Neuron (in vitro differentiated cells): ENCODE measurements at regions not wholly inside any gene's neighbourhood (a gene's known extent, or its start where the extent isn't known, plus 50 kb on each side); places are given as distances from the start of the nearest gene placed in this dataset.

Experiments used
- H2AFZ ChIP-seq: one replicate; pipeline ENCODE4 v1.6.1; 2013; ENCODE audit warnings: low read depth, mild to moderate bottlenecking, inconsistent platforms, low read length, moderate library complexity
- H3K27me3 ChIP-seq: one replicate; pipeline ENCODE4 v1.6.1; 2013; ENCODE audit warnings: low read length; ENCODE audit not compliant: insufficient read depth
- H3K36me3 ChIP-seq: one replicate; pipeline ENCODE4 v1.6.1; 2013; ENCODE audit warnings: low read length; ENCODE audit not compliant: insufficient read depth
- H3K4me1 ChIP-seq: one replicate; pipeline ENCODE4 v1.6.1; 2013; ENCODE audit warnings: low read length; ENCODE audit not compliant: insufficient read depth
- H3K4me3 ChIP-seq: 2 replicates; pipeline ENCODE4 v1.5.1; 2013; ENCODE audit warnings: mild to moderate bottlenecking, low read length, moderate library complexity
- H3K9me3 ChIP-seq: one replicate; pipeline ENCODE4 v1.6.1; 2013; ENCODE audit warnings: low read length

DNA sequence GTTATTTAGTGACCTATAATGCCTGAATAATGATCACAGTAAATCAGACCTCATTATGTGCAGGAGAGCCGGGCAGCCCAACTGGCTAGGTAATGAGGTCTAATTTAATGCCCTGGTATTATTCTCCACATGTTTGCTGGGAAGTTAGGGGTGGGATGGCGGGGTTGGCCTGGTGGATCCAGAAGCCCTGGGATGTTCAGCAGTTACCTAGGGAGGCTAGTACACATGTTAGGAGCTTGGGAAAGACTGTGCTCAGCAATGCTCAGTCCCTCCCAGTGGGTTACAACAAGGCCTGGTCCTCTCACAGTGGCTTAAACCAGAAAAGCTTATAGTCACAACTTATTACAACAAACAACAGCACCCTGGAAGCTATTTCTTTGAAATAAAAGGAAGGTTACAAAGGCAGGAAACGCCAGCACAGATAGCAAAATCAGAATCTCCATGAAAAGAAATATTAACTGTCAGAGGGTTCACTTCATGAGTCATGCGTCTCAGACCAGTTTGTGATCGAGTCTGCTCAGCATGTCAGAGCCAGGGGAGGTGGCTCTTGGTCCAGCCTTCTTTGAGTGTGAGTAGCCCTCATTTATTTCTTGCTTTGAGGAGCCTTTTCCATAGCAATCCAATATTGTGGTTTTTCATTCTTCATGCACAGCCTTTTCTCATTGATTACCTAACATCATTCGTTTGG lies 418.6 kb upstream of the NPVF start:
- H3K27me3 ChIP-seq: no peaks in the 10 kb centered on the region
- no peak overlapping the region for H3K4me3 ChIP-seq
- H3K9me3 ChIP-seq: no peaks in the 10 kb centered on the region
- H3K4me1 ChIP-seq: no peaks in the 10 kb centered on the region
- H3K36me3 ChIP-seq: no peaks in the 10 kb centered on the region
- H2AFZ ChIP-seq: no peak overlapping the region

DNA sequence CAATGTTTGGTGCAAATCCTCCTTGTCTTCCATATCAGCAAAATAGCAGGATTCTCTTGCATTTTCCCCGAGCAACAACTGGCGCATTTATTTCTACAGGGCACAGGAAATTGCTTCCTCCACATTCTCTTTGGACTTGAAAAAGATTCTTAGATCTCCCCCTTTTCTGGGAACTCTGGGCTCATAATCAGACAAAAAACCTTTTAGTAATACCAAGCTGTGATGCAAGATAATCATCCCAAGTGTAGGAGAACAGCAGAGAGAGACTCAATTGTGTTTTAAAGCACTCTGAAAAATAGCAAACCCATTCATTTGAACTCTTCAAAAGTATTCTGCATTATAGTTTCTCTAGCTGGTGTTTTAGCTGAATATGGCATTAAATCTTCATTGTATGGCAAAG lies 419.6 kb upstream of the NPVF start:
- Histone ChIP-seq H3K27me3 (no peaks in the 10 kb centered on the region), H3K36me3 (no peaks in the 10 kb centered on the region), H2AFZ (no peak overlapping the region), H3K4me1 (no peaks in the 10 kb centered on the region), H3K4me3 (no peak overlapping the region), H3K9me3 (no peaks in the 10 kb centered on the region)

DNA sequence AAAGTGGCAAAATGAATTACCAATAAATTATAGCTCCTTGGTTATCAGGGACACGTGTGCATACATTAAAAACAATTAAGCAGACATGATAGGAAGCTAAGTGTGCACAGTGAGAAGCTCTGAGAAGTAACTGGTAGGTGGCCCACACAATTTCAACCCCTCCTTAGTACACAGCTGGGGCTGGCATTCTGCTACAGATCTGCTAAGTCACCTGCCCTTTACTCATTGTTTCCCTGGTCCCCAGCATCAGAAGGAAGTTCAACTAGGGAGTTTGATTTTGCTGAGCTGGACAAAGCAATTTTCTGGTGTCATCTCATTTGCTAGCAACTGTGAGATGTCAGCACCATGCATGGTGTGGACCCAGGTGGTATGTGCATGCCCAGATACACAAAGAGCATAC lies 424.1 kb upstream of the NPVF start:
- Histone ChIP-seq H3K4me1 (peaks cover 7% of the 10 kb centered on the region), H3K4me3 (no peak overlapping the region), H3K36me3 (no peaks in the 10 kb centered on the region), H3K27me3 (no peaks in the 10 kb centered on the region), H2AFZ (no peak overlapping the region), H3K9me3 (no peaks in the 10 kb centered on the region)

DNA sequence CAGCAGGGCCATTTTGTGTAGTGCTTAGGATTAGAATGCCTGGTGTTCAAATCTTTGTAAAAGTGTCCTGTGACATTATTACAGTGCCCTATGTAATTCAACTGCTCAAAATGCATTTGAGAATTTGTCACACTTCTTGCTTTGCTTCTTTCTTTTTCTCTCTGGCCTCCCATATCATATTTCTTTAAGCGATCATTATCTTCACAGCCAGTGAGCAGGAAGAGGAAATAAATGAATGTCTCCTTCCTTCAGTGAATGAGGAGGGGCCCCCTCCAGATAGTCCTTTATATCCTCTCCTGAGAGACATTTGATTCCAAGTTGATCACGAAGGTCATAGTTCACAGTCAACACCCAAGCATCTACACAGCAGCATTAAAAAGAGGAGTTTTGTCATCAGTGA lies 425.1 kb upstream of the NPVF start:
- Histone ChIP-seq H3K4me1 (peaks cover 7% of the 10 kb centered on the region), H2AFZ (no peak overlapping the region), H3K36me3 (no peaks in the 10 kb centered on the region), H3K27me3 (no peaks in the 10 kb centered on the region), H3K9me3 (no peaks in the 10 kb centered on the region), H3K4me3 (no peak overlapping the region)

DNA sequence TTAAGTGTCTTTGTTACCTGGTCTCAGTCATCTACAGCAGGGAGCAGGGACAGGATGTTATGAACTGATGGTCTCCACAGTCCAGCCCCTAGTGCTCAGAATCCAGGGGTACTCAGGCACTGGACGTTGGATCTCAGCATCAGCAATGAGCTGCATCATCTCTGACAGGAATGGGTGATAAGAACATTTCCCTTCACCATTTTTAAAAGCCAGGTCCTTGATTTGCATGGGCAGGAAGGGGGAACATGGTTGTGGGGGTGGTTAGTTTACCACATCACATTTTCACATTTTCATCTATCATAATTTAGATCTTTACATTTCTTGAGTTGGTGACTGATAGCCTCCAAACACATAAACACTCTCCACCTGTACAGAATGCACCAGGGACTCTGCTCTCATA lies 427.8 kb upstream of the NPVF start:
- Histone ChIP-seq H3K36me3 (no peaks in the 10 kb centered on the region), H2AFZ (no peak overlapping the region), H3K4me1 (peaks cover 7% of the 10 kb centered on the region), H3K27me3 (no peaks in the 10 kb centered on the region), H3K9me3 (no peaks in the 10 kb centered on the region), H3K4me3 (no peak overlapping the region)

DNA sequence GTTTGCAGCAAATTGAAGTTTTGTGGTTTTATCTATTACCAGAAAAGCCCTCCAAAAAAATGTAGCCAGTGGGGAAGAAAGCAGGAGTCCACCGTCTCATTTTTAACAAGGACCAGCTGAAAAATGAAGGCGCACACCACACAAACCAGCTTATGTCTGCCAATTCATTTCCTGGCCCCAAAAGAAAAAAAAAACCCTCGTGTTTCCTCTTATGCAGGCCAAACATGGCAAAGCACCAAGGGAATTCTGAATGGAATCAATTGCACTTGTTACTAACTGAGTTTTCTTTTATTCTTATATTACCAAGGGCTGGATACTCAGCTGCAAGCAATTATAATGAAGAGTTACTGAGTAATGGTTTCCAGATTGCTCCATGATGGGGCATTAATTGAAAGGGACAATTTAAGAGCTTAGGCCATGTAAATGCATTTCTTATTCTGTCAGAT lies 428.3 kb upstream of the NPVF start:
- Histone ChIP-seq H3K36me3 (no peaks in the 10 kb centered on the region), H2AFZ (no peak overlapping the region), H3K4me1 (peaks cover 7% of the 10 kb centered on the region), H3K4me3 (no peak overlapping the region), H3K9me3 (no peaks in the 10 kb centered on the region), H3K27me3 (no peaks in the 10 kb centered on the region)

DNA sequence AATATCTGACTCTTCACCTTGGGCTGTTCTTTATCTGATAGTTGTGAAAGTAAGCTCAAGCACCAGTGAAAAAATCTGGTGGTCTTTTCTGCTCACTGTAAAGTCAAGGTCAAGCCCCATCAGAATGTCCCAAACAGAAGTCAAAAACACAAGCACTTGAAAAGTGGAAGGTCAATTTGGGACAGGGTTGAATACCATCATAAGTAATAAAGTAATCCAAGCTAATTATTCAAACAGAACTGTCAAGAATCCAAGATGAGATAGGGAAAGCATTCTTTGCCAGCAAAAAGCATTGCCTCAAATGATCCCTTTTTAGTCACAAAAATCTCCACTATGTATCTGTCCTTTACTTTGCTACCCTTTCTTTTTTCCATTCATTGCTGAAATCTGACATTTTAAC lies 430.1 kb upstream of the NPVF start:
- Histone ChIP-seq H2AFZ (no peak overlapping the region), H3K4me3 (no peak overlapping the region), H3K4me1 (peaks cover 7% of the 10 kb centered on the region), H3K27me3 (no peaks in the 10 kb centered on the region), H3K36me3 (no peaks in the 10 kb centered on the region), H3K9me3 (no peaks in the 10 kb centered on the region)

DNA sequence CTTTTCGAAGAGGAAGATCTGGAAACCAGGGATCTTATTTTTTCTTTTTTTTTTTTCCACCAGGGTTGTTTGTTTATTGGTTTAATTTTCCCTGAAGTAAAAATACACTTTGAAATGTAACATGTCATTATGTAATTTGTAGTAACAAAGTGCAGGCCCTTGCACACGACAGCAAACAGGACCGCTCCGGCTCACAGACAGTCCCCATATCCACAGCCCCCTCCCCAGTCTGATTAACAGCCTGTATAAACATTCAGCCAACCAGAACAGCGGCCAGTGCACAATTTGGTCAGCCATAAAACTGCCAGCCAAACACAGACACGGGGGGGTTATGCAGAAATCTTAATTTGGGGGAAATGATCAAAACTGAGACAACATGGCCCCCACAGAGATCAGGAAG lies 431.6 kb upstream of the NPVF start:
- H3K4me3 ChIP-seq: no peak overlapping the region
- no peaks in the 10 kb centered on the region for H3K36me3 ChIP-seq
- H3K27me3 ChIP-seq: no peaks in the 10 kb centered on the region
- no peaks in the 10 kb centered on the region for H3K9me3 ChIP-seq
- peaks cover 2% of the 10 kb centered on the region for H3K4me1 ChIP-seq
- peak overlapping the region; percentile 58 for H2AFZ ChIP-seq

DNA sequence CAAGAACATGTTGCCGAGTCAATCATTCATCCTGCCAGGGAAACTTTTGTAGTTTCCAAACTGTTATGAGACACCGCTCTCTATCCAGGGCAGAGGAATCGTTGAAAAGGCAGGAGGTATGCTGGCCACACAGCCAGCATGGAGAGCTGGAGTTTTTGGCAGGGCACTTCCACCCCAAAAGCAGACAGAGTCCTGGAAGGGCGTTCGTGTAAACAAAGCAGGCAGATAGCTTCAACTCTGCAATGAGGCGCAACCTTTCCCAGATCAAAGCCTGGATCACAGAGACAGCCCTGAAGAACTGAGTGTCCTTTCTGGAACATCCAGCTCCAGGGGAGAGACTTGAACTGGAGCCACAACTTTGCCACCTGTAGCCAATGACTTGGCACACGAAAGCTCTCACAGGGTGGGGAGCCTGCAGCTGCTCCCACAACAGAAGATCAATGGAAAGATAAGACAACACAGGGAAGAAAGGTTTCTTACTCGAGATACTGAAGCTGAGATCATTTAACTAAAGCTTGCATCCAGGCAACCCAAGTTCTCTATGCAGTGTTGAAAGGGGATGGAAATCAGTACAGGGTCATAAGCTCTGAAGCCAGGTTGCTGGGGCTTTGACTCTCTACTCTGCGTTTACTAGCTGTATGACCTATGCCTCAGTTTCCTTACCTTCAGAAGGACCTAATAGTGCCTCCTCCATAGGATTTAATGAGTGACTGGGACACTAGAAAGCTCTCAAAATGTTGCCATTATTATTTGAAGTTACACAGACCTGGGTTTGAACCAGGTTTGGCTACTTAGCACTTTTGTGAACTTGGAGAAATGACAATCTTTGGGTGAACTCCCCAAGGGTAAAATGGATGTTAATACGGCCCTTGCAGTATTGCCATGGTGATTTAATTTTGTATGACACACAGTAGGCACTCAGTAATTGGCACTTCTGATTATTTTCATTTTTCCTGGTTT lies 434.8 kb upstream of the NPVF start:
- no peaks in the 10 kb centered on the region for H3K9me3 ChIP-seq
- no peak overlapping the region for H2AFZ ChIP-seq
- no peak overlapping the region for H3K4me3 ChIP-seq
- no peaks in the 10 kb centered on the region for H3K36me3 ChIP-seq
- peaks cover 2% of the 10 kb centered on the region for H3K4me1 ChIP-seq
- H3K27me3 ChIP-seq: no peaks in the 10 kb centered on the region

DNA sequence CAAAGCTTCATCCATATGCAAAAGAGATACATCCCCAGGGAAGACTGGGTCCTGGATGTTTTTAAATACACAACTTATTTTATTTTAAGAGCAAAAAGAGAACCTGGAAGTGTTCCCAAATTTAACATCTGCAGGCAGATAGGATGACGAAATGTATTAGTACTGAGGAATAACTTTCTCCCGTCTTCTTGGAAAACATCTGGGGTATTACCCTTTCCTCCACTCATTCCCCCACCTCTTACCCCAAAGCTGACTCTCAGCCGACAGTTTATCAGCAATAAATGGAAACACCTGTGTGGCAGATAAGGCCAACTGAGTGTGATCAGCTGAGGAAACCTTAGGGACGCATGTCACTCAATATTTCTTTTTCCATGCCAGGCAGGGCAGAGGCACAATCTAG lies 435.6 kb upstream of the NPVF start:
- Histone ChIP-seq H3K9me3 (no peaks in the 10 kb centered on the region), H3K27me3 (no peaks in the 10 kb centered on the region), H3K36me3 (no peaks in the 10 kb centered on the region), H3K4me3 (no peak overlapping the region), H2AFZ (no peak overlapping the region), H3K4me1 (peaks cover 2% of the 10 kb centered on the region)

DNA sequence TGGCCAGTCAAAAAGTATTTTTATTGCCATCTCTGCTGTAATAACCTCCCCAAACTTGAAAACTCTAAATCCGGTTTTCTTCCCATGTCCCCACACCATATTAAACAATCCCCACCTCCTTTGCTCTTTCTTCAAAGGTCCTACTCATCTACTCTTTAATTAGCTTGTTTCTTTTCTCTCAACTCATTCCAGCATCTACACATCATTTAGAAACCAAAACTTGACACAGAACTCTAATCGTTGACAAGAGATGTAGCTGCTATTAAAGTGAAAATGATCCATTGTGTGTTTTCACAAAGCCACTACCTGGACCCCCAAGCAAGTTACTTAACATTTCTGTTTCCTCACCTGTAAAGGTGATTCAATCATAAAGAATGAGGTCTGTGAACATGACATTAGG lies 436.3 kb upstream of the NPVF start:
- no peaks in the 10 kb centered on the region for H3K9me3 ChIP-seq
- no peaks in the 10 kb centered on the region for H3K27me3 ChIP-seq
- H3K4me3 ChIP-seq: no peak overlapping the region
- H2AFZ ChIP-seq: no peak overlapping the region
- H3K36me3 ChIP-seq: no peaks in the 10 kb centered on the region
- peaks cover 3% of the 10 kb centered on the region for H3K4me1 ChIP-seq

DNA sequence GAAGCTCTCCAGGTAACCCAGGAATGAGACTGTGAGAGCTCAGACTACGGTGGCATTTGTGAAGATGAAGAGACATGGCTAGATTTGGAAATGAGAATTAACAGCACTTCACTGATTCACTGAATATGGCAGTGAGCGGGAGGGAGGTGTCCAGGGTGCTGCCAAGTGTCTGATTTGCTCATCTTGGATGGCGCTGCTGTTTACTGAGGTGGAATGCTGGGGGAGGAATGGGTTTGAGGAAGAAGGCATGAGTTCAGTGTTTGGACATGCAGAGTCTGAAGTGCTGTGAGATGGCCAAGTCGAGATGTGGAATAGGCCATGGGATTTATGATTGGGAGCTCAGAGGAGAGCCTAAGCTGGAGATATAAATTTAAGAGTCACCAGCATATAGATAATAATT lies 437.1 kb upstream of the NPVF start:
- Histone ChIP-seq H3K36me3 (no peaks in the 10 kb centered on the region), H3K9me3 (no peaks in the 10 kb centered on the region), H3K4me3 (no peak overlapping the region), H3K27me3 (no peaks in the 10 kb centered on the region), H3K4me1 (peaks cover 10% of the 10 kb centered on the region), H2AFZ (no peak overlapping the region)

DNA sequence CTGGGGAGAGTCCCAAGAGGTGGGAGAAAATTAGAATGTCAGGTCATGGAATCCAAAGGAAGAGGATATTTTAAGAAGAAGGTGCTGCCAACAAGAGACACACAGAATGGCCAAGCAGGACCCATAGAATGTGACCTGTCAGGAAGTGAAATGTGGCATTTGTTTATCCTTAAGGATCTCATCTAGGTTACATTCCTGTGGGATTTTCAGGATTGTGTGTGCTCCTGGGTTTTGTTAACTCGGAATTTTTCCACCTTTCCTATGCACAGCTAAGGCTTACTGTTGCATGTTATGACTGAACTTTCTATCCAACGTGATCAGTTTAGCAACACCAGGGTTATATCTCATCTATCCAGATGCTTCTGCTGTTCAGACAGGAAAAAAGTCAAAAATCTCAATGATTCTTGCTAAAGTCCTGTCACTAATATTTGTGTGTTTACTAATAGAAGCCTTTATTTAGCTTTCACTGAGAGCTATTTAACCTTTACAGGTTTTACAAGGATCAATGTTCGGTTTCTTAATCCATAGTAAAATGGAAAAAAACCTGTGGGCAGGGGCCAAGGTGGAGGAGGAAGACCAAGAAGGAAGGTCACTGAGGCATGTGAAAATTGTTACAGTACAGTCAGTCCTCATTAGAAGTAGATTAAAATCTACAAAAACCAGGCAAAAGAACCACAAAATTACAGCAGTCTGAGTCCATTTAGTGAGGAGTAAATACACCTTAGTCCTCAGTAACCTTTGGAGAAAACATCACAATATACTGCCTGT lies 437.8 kb upstream of the NPVF start:
- H2AFZ ChIP-seq: no peak overlapping the region
- H3K9me3 ChIP-seq: no peaks in the 10 kb centered on the region
- H3K4me3 ChIP-seq: no peak overlapping the region
- H3K36me3 ChIP-seq: no peaks in the 10 kb centered on the region
- H3K4me1 ChIP-seq: peaks cover 16% of the 10 kb centered on the region
- no peaks in the 10 kb centered on the region for H3K27me3 ChIP-seq
